HT1080 (cell line): ENCODE measurements at regions not wholly inside any gene's neighbourhood (a gene's known extent, or its start where the extent isn't known, plus 50 kb on each side); places are given as distances from the start of the nearest gene placed in this dataset.

Source experiments
- DNase-seq: peaks from one replicate; pipeline ENCODE4 v3.0.0-alpha.2; 2015; ENCODE audit warnings: low read depth

DNA sequence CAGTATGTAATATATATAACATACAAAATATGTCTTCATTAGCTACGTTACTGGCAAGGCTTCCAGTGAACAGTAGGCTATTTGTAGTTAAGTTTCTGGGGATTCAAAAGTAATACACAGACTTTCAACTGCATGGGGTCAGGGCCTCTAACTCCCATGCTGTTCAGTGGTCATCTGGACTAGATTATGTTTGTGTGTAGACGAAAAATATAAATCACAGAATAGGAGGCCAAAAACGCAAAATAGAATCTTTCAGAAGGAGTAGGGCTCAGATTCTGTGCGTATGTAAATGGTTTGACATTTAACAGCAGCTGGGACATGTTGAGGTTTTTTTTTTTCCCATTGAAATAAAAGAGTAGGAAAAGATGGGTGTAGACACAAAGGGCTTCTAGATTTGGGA is 1048.7 kb upstream of the WWC1 start:
- DNase-seq, result no peak

DNA sequence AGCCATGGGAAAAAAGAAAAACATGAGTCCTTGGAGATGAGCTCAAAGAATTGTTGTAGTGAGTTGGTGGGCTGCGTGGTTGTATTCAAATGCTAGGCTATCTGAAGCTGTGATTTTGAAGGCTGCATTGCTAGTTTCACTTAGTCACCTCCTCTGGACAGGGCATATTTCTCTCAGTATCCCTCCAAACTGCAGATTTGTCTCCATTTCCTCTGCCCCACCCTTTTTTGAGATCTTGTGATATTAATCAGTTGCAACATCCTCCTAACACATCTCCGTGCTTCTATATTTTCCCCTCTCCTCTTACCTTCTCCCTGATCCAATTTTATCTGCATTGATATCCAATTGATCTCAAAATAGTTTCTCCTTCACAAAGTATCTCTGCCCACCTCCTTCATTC is 1048.0 kb upstream of the WWC1 start:
- no peak for DNase-seq

DNA sequence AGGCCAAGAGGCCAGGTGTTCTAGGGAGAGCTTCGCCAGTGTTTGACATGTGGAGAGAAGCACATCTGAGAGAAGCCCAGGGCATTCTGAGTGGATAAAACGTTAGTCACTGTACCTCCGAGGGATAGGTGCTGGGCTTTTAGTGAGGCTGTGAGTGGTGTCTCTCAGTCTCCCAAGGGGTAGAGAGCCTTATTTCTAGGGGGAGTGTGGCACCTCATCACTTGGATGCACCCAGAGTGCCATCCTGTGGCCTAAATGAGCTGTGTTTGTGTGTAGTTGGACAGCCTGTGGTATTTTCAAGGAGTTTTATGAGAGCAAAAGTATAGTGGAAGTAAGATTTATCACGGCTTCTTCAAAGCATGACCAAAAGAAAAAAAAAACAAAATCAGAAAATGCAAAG is 1046.9 kb upstream of the WWC1 start:
- DNase-seq, result peak; percentile 29

DNA sequence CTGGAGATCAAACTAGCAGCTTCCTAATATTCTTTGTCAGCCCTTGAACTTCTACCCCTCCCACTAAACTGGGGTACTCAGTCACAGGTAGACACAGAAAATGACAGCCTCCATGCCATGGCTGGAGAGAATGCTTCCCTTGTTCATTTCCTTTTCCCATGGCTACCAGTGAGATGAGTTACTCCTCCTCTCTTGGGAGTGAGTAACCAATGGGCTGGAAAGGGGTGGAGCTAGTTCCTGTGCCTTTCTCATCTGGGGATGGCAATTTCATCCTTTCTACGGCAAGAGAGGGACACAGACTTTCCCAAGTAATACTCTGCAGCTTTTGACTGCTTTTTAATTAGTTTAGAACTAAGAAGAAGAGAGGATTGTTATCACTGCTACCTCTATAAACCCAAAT is 1045.6 kb upstream of the WWC1 start:
- peak; percentile 19 for DNase-seq

DNA sequence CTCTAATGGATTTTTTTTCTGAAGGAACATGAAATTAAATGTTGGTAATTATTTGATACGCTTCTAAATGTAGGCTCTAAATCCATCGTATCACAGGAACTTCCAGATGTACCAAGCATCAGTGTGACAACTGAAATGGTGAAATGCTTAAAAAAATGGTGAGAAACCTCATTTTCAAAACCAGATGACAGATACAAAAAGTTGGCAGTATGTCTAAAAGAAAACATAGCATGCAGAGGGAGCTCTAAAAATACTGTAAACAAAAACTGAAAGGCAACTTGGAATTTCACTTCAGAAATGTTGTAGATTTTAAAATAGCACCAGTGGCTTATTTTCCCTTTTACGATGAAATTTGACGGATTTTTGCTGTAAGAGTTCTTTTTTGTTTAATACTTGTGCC is 1043.6 kb upstream of the WWC1 start:
- DNase-seq, result no peak

DNA sequence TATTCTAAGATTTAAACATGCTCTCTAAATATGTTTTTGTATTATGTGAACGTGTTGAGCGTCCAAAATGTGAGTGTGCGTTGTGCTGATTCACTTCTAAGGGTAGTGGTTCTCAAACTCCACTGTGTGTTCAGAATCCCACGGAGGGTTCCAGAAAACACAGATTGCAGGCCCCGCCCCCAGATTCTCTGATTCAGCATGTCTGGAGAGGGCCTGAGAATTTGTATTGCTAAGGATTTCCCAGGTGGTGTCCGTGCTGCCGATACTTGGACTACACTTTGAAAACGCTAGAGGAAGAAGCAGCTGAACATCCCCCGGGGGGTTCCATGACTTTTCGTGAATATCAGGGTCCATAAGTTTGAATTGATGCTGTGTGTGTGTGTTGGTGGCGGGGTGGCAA is 1043.2 kb upstream of the WWC1 start:
- no peak for DNase-seq

DNA sequence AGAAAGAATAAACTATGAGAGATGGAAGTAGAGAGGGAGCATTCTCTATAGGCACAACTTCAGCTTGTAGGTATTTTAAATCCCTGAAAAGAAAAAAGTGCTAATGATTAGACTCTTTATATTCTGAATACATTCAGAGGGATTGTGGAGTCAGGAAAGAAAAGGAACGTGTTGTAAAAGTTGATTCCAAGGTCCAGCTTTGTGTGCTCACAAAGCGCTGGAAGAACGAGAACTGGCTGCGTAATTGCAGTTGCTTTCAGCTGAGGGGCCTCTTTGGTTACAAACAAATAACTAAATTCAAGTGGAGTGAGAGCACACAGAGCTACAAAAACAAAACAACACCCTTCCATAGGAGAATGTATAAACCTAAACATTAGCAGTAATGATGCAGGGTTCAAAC is 1040.4 kb upstream of the WWC1 start:
- no peak for DNase-seq

DNA sequence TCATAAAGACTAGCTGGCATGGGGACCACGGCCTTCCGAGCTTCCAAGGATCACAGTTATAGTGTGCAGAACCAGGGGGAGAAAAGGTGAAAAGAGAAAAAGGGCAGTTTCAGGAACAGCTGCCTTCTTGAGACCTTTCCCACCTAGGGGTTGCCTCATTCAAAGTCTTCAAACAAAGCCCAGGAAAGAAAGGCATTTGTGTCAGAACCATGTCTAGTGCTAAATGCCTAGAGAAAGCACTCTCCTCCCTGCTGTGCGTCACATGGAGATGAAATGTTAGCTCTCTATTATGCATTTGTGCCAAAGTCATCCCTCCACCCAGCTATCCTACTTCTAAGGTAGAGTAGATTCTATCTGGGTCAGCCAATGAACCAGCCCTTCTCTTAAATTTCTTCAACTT is 1037.3 kb upstream of the WWC1 start:
- DNase-seq, result no peak

DNA sequence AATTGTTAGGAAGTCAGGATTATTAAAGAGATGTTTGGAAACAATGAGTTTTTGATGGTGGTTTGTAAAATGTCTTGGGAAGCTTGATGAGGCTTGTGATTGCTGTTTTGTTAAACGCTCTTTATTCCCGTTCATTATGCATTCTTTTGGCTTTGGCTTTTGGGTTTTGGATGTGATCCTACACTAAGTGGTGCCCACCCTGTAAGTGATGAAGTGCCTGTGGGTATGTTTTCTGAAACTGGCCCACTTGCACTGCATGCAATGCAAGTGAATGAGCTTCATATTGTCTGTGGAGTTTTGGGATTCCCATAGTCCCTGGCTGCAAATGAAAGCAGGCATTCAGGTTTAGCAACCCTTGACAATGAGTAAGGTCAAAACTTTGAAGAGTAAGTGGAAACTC is 1035.5 kb upstream of the WWC1 start:
- DNase-seq, result no peak

DNA sequence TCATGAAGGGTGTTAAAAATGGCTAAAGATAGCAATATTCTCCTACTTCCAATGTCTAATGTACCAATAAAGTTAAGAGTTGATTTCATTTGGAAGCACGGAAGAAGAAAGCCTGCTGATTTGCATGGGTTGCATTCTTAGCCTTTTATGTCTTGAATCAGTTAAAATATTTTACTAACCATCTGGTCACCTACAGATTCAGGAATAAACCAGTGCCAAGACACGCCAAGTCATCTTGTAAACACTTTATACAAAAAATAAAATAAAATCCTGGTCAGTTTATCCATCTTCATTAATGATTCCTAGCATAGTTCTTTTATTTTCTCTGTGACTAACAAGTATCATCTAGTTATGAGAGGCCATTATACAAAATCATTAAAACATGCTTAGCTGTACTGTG is 1031.6 kb upstream of the WWC1 start:
- DNase-seq, result no peak

DNA sequence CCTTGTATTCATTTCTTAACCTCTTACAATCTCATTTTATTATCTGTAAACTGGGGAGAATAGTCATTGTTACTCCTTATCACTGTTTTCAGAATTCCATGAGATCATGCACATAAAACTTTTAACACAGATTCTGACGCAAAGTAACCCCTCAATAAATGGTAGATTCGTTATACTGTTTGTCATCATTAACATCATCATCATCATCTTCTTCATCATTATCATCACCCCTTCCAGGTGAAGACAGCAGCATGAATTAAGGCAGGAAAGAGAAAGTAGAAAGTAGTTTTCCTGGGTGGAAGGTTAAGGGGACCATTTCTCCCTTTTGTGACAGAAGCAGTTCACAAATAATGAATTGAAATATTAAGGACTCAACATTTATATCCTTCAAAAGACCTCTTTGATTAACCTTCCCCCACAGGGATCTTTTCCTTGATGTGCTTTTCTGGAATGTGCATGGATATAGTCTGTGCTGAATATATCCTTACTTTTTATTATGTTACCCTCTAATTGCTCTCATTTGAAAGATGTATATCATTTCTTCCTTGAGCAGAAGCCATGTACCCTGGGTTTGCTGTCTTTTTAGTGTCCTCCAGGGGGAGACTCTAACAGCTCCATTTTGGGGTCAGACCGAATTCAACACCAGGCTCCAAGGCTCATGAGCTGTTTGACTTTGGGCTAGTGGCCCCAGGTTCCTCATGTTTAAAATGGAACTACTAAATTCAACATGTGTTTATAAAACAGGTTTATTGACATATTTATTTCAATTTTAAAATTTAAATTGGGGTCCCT is 1029.9 kb upstream of the WWC1 start:
- no peak for DNase-seq

DNA sequence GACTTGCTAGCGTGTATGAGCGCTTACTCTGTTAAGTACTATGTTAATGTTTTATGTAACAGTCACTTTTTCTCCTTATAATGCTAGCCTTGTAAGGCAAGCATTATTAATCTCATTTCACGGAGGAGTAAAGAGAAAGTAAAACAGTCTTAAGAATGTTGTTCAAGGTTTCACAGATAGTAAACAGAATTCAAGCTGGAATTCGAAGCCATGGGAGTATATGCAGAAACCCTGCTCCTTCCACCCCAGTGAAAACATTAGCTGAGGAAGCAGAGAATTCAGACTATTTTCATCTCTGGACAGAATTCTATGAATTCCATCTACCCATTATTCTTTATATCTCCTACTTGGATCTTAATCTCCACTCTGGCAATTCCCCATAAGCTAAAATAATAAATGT is 1028.3 kb upstream of the WWC1 start:
- DNase-seq, result no peak

DNA sequence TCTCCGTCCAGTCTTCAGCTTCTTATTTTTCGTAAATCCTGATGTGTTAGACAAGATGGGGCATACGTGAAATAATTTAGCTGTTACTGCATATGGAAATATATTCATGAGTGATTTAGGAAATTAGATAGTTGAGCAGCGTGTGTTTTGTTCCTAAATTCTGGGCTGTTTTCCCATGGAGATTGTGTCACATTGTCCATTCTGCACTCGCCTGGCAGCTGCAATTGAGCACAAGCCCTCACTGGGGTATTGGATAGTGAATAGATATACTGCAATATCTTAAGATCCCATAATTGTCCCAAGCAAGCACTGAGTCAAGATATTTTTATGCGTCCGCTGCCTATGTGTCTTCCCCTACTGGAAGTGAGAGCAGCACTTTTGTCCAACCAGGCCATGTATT is 1027.1 kb upstream of the WWC1 start:
- no peak for DNase-seq

DNA sequence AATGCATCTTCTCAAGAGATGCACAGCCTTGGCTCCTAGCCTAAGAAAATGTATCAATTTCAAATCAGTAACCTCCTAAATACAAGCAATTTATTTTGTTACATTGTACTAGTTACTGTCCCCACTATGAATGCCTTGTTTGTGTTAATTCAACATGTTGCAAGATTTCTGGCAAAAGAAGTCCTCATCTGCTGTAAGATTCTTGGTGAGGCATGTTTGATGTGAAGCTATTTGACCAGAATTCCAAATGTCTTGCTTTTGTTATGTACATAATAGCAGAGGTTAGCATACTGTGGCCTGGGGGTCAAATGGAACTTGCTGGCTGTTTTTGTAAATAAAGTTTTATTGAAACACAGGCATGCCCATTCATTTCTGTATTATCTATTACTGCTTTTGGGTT is 1023.1 kb upstream of the WWC1 start:
- no peak for DNase-seq

DNA sequence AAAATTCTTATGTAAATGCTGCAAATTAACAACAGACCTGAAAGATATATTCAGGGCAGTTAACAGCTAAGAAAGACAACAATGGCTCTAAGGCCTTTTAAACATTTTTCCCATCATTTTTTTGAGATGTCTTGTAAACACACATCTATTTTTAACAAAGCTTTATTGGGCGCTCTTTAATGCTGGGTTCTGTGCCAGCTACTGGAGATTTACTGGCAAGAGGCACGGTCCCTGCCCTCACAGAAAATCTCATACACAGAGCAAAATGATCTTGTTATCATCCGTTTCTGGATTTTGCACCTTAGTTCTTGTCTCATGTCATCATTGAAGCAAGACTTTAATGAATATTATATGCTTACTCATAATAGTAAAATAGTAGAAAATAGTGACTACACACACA is 1022.3 kb upstream of the WWC1 start:
- DNase-seq, result no peak

DNA sequence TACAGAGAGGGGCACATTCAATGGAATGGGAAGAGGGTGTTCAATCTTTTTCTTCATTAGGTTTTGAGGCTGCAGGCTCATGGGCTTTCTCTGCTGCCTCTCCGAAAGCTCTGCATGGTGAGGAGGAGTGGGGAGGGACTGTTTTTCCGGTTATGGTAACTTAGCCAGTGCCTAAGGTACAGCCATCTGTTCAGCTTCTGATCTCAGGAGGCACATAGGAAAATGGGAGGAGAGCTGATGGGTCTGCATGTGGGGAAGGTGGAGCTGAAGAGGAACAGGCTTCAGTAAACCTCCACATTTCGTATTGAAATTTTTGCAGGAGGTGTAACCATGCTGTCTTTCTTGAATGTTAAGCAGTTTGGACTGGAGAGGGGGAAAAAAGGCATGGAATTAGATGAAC is 1020.4 kb upstream of the WWC1 start:
- DNase-seq, result no peak

DNA sequence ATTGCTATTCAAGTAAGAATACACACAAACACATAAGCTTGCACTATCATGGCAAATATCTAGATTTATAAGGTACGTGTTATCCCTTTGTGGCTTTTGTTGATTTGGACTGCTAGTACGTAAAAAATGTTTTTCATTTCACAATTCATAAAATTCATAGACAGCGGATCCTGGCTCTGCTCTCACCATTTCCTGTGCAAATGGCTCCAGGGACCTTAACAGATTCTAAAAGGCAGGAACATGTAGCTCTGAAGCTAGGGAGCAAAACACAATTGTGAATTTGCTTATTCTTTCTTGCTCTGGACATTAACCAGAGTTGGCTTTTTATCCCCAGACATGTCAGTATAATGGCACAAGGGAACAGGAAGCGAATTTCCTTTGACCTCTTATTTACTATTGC is 1019.9 kb upstream of the WWC1 start:
- no peak for DNase-seq

DNA sequence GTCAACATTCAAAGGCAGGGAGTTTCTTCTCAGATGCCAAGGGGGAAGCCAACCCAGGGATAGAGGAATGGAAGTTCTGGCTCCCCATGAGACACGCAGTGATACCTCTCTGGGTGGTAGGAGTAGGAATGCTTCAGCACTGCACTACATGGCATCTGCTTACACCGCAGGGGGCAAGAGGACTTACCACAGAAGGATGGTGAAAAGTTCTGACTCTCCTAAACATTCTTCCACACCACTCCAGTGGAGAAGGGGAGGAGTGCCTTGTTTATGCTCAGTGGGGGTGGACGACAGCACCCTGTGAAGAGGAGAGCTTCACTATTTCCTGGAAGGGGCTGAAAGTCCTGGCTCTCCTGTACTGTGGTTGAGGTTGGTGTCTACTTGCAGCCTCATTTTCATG is 1011.3 kb upstream of the WWC1 start:
- peak; percentile 60 for DNase-seq

DNA sequence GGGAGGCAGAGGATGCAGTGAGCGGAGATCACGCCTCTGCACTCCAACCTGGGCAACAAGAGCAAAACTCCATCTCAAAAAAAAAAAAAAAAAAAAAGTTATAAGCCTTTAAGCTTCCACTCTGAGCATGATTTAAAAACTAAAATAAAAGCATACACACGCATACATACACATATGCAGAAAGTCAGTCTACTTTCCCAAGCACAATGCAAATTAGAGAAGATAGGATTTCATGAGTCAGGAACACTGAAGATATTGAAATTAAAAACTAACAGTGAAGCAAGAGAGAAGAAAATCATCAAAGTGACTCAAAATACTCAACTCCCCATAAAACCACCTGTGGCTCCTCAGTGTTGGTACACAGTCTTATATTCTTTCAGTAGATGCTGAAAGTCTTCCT is 1009.5 kb upstream of the WWC1 start:
- no peak for DNase-seq

DNA sequence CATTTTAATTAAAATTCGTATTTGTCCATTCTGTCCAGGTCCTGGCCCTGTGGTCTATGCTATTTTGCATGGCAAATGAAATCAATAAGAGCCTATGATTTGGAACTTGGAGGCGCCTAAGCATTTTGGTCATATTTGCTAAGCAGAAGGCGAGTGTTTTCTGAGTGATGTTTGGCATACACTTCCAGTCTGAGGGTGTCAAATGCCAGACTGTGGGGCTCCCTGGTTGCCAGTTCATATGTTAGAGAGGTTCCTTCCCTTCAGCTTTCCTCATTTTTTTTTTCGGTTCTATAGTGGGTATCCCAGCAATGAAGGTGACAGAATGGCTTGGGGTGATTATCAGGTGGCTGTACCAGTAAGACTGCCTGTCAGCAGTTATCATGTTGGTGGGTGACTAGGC is 1007.8 kb upstream of the WWC1 start:
- DNase-seq, result no peak

DNA sequence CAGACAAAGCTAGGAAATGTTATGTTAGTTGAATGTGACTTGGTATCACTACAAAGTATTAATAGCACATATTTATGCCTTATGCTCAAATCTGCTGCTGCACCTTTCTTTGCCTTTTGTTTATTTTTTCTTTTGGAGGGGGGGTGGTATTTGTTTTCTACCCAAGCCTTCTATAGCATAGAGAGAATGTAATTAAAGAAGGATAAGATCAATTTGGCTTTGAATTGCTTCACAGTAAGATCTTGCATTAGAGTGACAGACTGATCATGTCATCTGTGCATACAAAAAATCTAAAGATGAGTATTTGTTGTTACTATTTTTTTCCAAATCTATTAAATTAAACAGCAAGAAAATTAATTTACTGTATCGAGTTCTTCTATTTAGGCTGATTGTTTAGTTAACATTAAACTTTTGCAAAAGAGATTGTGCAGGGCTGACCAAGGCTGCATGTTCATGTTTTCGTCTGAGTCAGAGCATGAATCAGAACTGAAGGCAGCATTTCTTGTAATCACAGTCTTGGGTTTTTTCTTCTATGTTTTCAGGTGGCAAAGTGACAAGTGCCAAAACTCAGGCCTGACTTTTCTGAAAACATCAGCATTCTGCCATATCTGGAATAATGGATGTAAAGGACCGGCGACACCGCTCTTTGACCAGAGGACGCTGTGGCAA is 1007.1 kb upstream of the WWC1 start:
- peak; percentile 60 for DNase-seq

DNA sequence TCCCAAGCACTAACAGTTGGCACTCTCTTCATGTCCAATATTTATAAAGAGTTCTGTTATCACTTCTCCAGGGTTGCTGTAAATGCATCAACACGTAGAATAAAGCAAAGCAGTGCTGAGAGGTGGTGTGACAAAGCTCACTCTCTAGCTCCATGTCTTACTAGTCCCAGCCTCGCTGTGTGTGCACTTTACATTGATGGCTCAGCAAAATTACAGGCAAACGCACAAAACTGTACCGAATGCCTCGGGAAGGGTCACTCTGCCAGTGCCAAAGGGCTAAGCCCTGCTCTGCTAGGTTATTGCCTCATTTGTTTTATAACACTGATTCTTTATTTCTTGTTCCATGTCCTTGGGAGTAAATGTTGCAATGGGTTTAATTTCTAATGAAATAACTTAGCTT is 1005.9 kb upstream of the WWC1 start:
- DNase-seq, result no peak

DNA sequence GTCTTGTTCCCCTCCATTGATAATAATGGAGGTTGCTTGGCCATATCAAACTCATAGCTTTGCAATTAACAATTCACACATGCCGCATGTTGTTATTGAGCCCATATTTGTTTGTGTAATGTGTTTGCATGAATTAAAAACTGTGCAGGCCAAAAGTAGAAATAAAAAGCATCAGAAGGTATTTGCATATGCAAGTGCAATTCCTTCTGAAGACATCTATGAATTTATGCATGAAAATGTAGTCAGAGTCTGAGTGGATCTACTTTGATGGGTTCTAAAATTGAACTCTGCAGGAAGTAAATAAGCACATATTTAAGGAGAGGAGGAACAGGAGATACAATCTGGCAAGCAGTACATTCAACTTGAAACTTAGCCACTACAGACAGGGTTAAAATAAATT is 1004.6 kb upstream of the WWC1 start:
- no peak for DNase-seq
